ENCODE measurements at regions not wholly inside any gene's neighbourhood (a gene's known extent, or its start where the extent isn't known, plus 50 kb on each side); places are given as distances from the start of the nearest gene placed in this dataset.

DNA sequence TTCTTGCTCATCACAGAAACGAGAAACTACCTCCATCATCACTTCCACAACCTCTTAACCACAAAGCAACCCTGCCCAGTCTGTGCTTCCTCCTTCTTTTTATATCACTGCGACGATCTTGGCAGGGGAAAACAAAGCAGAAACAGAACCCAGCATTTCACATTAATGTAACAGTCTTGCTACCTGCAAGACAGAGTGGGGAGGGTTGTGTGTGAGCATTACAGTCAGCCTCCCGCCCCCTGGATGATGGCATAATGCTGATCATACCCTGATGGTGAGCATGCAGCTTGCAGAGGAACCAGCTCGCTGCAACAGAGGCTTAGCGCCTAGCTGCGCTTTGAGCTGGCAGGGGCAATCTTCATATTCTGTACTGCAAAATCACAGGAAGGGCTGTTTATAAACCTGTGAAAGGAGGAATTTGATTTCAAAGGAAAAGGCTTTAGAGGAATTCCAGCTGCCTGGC lies 376.1 kb downstream of the IRS1 start:
- DNase-seq (ENCODE audit: low spot score), result no peak
- intact Hi-C loops (cut with DNase I), result no loop called here

DNA sequence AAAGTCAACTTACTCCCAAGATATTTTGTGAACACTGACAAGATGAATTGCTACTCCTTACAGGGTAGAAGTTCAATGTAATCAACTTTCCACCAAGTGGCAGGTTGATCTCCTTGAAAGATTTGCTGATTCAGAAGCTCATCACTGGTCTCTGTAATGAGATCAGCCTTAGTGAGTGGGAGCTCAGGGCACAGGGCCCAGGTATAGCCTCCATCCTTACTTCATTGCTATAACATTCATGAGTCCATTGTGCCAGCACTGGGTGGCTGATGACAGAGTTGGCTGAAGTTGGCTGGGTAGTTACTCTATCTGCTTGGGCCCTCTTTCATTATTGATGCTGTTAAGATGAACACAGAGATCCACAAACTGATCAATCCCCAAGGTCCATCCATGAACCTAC lies 379.0 kb downstream of the IRS1 start:
- intact Hi-C loops (cut with DNase I), result no loop called here
- no peak for DNase-seq (ENCODE audit: low spot score)

DNA sequence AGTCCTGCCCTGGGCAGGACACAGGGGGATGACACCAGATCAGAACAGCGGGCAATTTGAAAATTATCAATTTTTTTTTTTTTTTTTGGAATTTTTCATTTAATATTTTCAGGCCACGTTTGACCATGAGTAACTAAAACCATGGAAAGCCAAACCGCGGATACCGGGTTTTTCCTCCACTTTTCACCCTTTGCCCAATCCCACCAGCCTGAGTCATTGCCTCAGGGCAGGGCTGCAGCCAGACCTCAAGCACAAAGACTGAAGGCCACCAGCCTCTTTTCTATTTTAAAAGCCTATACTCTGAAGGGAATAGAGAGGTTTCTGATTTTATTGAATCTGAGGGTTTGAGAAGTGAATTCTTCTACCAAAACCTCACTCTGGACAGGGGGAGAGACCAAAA lies 381.1 kb downstream of the IRS1 start:
- no peak for DNase-seq (ENCODE audit: low spot score)
- intact Hi-C loops (cut with DNase I), result no loop called here

DNA sequence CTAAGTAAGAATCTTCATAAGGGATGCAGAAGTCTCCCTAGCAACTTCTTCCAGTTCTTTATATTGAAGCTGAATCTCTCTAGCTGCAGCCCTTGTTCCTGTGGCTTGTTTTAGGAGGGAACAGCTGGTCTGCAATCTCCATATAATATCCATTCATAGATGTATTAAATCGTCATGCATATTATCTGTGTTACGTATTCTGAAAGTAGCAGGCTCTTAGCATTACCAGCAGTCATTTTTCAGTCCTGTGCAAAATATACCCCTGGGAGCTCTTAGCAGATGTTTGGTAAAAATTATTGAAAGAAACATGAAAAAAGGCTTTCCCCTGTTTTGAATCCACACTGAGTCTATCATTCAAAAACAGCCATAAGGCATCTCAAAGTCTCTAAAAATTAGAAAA lies 385.3 kb downstream of the IRS1 start:
- no peak for DNase-seq (ENCODE audit: low spot score)
- intact Hi-C loops (cut with DNase I), result no loop called here

DNA sequence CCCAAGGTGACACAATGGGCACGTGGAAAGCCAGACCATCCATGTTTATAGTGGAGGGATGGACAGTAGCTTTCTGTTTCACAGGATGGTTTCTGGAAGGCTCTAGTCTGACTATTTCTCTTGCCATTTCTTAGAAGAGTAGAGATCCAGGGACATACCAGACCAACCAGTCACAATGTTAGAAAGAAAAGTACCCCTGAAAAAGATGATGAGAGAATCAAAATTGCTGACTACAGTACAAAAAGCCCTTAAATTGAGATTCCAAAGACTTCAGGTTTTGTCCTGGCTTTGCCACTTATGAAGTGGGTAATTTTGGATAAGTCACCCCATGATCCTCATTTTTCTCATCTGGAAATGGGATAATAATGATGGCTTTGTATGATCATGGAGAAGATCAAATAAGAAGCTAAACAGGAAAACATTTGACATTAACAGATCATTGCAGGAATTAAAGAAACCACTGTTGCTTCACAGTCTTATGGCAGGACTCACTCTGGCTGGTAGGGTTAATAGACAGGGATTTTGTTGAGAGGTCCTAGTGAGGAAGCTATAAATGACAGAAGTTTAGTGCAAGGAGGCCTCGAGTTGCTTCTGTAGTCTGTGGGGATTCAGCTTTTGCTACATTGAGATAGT lies 386.0 kb downstream of the IRS1 start:
- no peak for DNase-seq (ENCODE audit: low spot score)
- intact Hi-C loops (cut with DNase I), result no loop called here

DNA sequence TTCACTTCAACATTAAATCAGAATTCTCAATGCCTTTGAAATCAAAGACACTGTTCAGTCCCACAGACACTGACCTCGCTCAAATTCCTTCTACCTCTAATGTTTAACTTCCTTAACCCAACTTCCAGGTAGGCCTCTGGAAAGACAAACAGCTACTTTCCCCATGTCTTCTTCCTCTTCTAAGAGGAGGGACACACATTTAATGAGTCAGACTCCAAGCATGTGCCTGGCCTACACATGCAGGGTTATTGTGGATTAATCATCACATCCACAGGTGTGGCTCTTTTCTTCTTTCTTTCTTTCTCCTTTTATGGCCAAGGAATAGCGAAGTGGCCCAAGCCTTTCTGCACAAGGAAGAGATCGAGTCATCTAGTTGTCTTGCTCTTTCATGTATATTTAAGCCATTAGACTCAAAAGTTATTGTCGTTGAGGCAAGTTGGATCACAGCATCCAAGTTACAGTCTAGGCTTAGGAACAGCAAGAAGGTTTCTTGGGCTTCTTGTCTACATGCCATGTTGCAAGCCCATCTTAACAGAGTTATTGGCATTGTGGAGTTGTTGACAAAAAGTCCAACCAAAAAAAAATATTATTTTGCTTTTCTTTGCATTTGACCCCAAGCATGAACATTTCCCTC lies 387.8 kb downstream of the IRS1 start:
- DNase-seq (ENCODE audit: low spot score), result no peak
- intact Hi-C loops (cut with DNase I), result no loop called here

DNA sequence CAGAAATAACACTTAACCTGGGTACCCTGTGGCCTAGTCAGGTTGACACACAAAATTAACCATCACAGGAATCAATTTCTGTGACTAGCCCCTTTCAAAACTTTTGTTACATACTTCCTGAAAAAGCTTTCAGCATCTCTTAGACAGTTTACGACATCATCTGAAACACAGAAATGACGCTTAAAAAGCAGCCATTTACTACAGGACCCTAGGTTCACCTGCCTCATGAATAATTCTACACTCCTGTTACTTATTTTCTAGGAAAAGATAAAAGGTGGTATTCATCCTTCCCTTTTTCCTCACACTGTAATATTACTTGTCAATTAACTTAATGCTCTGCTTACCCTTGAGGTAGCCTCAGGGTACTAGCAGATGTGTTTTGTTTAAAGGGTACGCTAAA lies 388.4 kb downstream of the IRS1 start:
- no peak for DNase-seq (ENCODE audit: low spot score)
- intact Hi-C loops (cut with DNase I), result no loop called here

DNA sequence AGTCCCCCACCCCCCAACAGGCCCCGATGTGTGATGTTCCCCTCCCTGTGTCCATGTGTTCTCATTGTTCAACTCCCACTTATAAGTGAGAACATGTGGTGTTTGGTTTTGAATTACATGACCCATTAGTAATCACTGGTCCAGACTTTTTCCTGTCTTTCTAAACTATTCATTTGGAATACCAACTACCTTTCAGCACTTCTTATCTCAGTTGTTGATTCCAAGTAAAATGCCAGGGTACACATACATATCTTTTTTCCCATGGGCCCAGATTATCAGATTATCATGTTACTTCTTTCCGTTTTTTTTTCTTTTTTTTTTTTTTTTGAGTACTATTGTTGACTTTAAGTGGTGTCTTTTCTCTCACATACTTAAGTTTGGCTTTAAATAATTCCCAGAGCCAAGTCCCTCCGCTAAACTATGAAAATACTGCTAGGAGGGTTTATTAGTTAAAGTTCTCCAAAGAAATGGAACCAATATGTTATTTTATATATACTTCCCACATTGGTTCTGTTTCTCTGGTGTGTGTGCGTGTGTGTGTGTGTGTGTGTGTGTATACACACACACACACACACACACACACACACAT lies 389.3 kb downstream of the IRS1 start:
- no peak for DNase-seq (ENCODE audit: low spot score)
- intact Hi-C loops (cut with DNase I), result no loop called here

DNA sequence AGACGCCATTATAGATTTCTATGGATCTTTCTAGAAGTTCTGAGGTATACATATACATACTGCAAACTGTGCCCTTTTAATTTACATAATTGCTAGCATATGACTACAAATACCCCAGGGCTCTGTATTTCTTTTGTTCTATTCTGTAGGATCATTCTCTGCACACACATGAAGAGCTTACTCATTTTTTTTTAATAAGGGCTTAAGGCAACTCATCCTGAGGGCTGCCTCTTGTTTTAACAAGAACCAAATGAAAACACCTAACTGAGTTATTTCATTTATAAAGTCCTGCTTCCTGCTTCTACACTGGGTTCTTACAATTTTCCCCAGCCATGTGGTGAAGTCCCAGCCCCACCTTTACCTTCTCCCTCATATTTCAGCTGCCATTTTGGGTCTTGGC lies 390.5 kb downstream of the IRS1 start:
- no peak for DNase-seq (ENCODE audit: low spot score)
- intact Hi-C loops (cut with DNase I), result no loop called here

DNA sequence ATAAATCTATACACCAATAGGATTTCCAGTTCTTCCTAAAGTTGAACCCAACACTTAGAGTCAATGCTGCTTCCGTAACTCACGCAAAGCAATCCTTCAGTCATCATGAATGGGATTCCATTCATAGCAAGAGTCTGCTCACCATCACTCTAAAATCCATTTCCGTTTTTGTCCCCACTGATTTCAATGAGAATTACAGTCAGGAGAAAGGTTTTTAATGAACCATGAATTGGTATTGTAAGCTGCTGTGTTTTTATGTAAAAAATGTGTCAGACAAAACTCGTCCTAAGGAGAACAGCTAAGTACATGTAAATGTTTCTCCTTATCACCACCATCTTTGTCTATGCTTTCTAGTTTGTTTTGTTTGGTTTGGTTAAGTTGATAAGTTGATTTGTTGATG lies 391.5 kb downstream of the IRS1 start:
- intact Hi-C loops (cut with DNase I), result no loop called here
- no peak for DNase-seq (ENCODE audit: low spot score)

DNA sequence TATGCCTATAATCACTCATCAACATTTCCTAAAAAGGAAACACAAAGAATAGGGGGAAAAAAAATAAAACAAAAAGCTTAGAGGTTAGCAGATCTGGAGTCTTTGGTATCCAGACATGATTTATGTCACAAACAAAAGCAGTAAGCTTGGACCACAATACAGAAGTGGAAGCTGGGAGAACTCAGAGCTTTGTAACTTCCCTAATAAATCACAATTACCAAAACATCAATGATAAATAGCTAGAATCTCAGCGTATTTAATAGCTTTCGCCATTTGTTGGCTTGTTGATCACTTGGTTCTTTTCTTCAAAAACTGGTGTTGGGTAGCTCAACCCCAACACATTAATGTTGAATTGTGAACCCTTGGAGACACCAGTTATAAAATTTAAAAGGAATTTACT lies 392.5 kb downstream of the IRS1 start:
- intact Hi-C loops (cut with DNase I), result no loop called here
- DNase-seq (ENCODE audit: low spot score), result no peak

DNA sequence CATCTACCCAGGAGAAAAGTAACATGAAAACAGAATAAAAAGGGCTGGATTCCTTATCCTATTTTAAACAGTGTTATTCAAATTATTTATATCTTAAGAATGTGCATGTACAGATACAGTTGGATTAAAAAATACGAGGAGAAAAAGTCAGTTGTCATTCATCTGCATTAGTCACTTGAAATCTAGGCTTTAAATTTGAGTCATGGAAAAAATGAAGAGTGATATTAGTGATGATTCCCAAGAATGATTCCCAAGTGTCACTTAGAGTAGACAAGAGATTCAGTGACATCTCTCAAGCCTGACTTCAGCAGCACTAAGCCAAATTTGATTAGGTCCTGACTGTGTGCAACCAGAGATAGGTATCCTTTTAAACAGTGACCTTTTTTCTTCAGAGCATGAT lies 394.2 kb downstream of the IRS1 start:
- no peak for DNase-seq (ENCODE audit: low spot score)
- intact Hi-C loops (cut with DNase I), result no loop called here

DNA sequence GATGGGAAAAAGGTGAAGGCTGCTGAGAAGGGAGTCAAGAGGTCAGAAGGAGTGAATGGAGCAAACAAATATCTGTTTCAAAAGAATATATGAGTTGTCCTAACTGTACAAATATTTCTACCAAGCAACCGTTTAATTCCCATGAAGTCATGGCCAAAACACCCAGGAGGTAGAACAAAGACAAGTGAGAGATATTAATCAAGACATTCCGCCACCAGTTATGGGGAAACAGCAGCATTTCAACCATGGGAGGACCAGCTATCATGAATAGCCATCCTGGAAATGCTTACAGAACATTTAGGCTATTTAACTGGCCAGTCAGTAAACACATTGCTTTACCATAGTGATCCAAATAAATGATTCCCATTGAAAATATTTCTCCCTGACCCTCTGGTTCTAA lies 396.3 kb downstream of the IRS1 start:
- intact Hi-C loops (cut with DNase I), result no loop called here
- DNase-seq (ENCODE audit: low spot score), result no peak

DNA sequence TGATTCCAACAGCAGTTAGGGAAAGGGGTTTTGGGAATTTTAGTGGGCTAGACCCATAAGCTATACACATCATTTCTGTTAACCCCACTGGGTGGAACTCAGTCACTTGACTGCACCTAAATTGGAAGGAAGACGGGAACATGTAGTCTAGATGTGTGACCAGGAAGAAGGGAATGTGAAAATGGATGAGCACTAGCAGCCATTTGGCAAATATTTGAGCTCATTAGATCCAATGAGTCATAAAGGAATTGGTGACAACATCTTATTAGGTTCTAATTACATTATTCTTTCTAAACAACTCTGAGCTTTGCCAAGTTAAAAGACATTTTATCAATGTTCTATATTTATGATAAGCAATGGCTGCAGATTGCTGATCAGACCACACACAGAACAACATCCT lies 400.6 kb downstream of the IRS1 start:
- no peak for DNase-seq (ENCODE audit: low spot score)
- intact Hi-C loops (cut with DNase I), result no loop called here

DNA sequence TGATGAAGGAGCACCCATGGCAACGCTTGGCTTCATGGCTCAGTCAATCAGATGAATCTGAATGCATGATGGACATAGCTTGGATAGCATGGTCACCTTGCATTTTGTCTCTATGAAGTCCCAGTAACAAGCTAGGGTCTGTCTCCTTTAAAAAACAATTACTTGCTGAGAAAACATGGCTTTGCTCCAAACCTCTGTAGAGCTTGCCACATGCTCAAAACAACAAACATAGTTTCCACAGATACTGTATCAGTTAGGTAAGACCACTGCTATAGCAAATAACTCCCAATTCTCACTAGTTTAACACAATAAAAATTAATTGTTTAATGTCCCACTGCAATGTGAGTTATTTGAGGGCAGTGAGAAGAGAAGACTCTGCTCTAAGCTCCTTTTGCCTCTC lies 401.0 kb downstream of the IRS1 start:
- no peak for DNase-seq (ENCODE audit: low spot score)
- intact Hi-C loops (cut with DNase I), result no loop called here

DNA sequence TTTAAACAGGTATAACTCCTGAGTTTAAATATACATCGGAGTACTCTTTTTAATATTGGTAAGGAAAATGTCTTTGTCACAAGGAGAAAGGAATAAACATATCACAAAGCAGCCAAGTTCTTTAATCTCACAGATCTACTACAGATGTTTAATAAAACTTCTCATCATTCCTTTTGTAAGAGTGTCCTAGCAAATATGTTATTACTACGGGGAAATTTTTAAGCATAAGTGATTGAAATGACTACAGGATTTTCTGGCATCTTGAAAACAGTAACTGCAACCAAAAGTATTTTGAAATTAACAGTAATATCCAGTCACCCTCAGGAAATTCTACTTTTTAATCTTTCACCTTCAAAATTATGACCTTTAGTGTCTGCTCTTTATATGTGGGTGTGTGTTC lies 403.1 kb downstream of the IRS1 start:
- DNase-seq (ENCODE audit: low spot score), result no peak
- intact Hi-C loops (cut with DNase I), result no loop called here

DNA sequence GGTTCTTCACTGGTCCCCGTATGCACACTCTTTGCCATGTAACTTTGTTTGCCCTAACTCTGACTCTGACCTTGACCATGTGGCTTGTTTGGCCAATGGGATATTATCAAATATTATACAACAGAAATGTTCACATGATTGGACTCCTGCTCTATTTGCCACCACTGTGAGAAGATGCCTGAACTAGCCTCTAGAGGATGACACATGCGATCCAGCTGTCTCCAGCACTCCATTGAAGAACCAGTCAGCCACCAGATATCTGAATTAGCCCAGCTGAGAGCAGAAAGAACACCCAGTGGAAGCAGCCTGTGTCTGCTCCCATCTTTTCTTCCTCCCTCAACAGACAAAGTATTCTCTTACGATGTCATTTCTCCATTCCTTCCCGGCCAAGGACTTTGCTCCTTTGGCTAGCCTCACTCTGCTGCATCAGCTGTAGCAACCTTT lies 412.1 kb downstream of the IRS1 start:
- intact Hi-C loops (cut with DNase I), result no loop called here
- DNase-seq (ENCODE audit: low spot score), result no peak

DNA sequence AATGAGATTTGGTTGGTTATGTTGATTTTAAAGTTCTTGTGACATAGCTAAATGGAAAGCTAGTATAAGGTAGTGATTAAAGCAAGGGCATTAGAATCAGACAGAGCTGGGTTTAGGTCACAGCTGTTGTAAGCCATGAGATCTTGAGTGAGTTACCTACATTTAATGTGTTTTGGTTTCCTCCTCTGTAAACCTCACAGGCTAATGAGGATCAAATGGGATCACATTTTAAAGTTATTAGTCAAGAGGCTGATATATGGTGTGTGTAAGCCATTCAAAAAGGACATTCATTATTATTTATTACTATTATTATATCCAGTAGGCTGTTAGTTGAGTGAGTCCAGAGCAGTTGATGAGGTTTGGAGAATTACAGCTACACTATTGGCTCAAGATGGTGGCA lies 416.2 kb downstream of the IRS1 start:
- intact Hi-C loops (cut with DNase I), result no loop called here

DNA sequence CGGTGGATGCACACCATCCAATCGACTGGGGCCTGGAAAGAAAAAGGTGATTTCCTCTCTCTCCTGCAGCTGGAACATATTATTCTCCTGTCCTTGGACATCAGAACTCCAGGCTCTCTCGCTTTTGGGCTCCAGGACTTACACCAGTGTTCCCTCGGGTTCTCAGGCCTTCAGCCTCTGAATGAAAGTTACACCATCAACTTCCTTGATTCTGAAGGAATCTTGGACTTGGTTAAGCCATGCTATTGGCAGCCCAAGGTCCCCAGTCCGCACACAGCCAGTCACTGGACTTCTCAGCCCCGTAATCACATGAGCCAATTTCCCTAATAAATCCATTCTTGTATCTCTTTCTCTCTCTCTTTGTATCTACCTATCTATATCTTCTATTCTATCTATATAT lies 418.9 kb downstream of the IRS1 start:
- DNase-seq (ENCODE audit: low spot score), result no peak
- intact Hi-C loops (cut with DNase I), result no loop called here

More for the DNA sequence above, 416.2 kb downstream of the IRS1 start:
- no peak for DNase-seq (ENCODE audit: low spot score)

DNA sequence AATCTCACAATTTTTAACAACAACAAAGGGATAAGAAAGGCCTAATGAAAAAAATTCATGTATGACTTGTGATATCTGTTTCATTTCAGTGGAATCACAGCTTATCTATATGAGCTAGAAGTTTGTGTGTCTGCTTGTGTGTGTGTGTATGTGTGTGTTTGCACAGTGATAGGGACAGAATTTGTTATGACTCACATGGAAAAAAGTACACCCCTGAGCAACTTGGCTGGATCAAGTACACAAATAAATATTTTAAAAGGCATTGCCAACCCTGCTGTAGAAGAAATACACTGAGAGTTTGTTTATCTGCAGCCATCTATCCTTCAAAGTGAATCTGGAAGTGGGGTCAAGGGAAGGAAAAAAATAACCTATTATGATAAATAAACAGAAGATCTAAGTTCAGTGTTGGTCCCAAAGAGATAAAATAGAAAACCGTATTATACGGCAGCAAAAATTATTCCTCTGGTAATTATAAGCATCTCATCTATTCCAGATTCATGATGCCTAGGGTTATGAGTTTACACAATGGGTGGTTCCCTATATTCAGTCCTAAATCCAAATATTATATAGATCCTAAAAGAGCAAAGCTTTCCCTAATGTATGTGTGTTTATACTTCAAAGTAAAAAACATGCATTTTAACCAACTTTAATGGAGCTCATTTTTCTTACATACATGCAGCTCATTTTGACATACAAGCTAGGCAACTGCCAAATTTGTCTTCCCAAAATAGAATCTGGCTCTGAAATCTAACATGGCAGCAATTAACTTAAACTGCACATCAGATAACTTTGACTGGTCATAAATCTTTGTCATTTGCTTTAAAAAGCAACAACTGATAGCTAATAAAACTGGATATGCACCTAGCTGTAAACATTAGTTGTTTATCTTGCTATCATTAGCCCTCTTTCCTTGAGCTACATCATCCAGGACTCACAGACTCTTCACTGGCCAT lies 420.6 kb downstream of the IRS1 start:
- intact Hi-C loops (cut with DNase I), result no loop called here
- DNase-seq (ENCODE audit: low spot score), result no peak

Measured in cardiac septum (tissue), 1 donor.